ENCODE measurements at regions not wholly inside any gene's neighbourhood (a gene's known extent, or its start where the extent isn't known, plus 50 kb on each side); places are given as distances from the start of the nearest gene placed in this dataset.

- TF ChIP-seq CTCF (IDR thresholded peaks at IDR 0.05 in 4 of 5, conservative IDR thresholded peaks at IDR 0.05 in 1 of 5) (no peak), POLR2A (IDR thresholded peaks at IDR 0.05) (no peak)
Observed at GRCh38 chr14:37668646-37669045, 73.2 kb downstream of the TTC6 start.
